ENCODE measurements at regions not wholly inside any gene's neighbourhood (a gene's known extent, or its start where the extent isn't known, plus 50 kb on each side); places are given as distances from the start of the nearest gene placed in this dataset.
"Not testable (repeated sequence)": the region's sequence is repeated elsewhere in the genome, so short reads cannot be mapped to it uniquely, and the experiment has no call there.

GRCh38 chr22:10722804-10723203 lies 4805.2 kb upstream of the OR11H1 start:
- TF ChIP-seq CTCF (IDR thresholded peaks at IDR 0.05; ENCODE audit: low read depth, low read length, poor library complexity, severe bottlenecking); EZH2phosphoT487 (IDR thresholded peaks at IDR 0.05; ENCODE audit: borderline replicate concordance, low read length): not testable (repeated sequence)
